Nephron progenitor cell (in vitro differentiated cells): ENCODE measurements at regions not wholly inside any gene's neighbourhood (a gene's known extent, or its start where the extent isn't known, plus 50 kb on each side); places are given as distances from the start of the nearest gene placed in this dataset.

Source experiments
- DNase-seq: peaks from one replicate; pipeline ENCODE4 v3.0.0; 2021
- H3K27ac Mint-ChIP-seq: 2 replicates; pipeline ENCODE4 v1.8.0; 2021; ENCODE audit warnings: mild to moderate bottlenecking, moderate library complexity, mixed read lengths
- H3K27me3 Mint-ChIP-seq: 2 replicates; pipeline ENCODE4 v1.8.0; 2021; ENCODE audit warnings: mild to moderate bottlenecking, low read depth, mixed read lengths; ENCODE audit not compliant: poor library complexity
- H3K36me3 Mint-ChIP-seq: 2 replicates; pipeline ENCODE4 v1.8.0; 2021; ENCODE audit warnings: low read depth, mixed read lengths
- H3K4me1 Mint-ChIP-seq: 2 replicates; pipeline ENCODE4 v1.8.0; 2021; ENCODE audit warnings: mixed read lengths
- H3K4me3 Mint-ChIP-seq: 2 replicates; pipeline ENCODE4 v1.8.0; 2021; ENCODE audit warnings: mild to moderate bottlenecking, moderate library complexity, mixed read lengths
- H3K9me3 Mint-ChIP-seq: 2 replicates; pipeline ENCODE4 v1.8.0; 2021; ENCODE audit warnings: mild to moderate bottlenecking, moderate library complexity, mixed read lengths
- CTCF ChIP-seq: fragments of 200-600 bp; sonication (generic); IDR thresholded peaks from 2 replicates; pipeline ENCODE4 v1.5.0; 2021; ENCODE audit warnings: antibody characterized with exemption

DNA sequence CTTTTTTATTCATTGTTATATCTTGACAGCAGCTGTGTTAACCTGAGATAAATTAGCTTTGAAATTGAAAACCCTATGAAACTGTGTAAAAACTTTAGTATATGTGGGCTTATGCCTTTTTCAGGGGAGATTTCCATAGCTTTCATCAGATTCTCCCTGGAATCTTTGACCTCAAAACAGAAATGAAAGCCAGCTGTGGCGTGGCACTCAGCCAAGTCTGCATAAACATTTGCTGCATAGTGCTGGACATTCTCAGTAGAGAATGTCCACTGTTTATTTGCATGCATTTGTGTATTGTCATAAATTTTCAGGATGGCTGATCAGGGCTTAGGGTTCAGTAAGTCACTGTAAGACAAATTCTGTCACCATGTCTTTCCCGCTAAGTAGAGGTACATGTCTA lies 115.3 kb upstream of the NAP1L1 start:
- no peak overlapping the region for H3K4me3 Mint-ChIP-seq
- H3K36me3 Mint-ChIP-seq: peaks cover 6% of the 10 kb centered on the region
- peaks cover 43% of the 10 kb centered on the region for H3K9me3 Mint-ChIP-seq
- H3K27ac Mint-ChIP-seq: no peak overlapping the region
- DNase-seq: no peak
- H3K4me1 Mint-ChIP-seq: peaks cover 3% of the 10 kb centered on the region
- H3K27me3 Mint-ChIP-seq: peaks cover 3% of the 10 kb centered on the region
- TF ChIP-seq CTCF: no peak

GRCh38 chr12:76198839-76199238 lies 114.4 kb upstream of the NAP1L1 start:
- Mint-ChIP-seq H3K4me3 (no peak overlapping the region), H3K27me3 (peaks cover 3% of the 10 kb centered on the region), H3K4me1 (peaks cover 13% of the 10 kb centered on the region), H3K36me3 (peaks cover 6% of the 10 kb centered on the region), H3K9me3 (peaks cover 43% of the 10 kb centered on the region), H3K27ac (no peak overlapping the region)
- TF ChIP-seq CTCF: no peak
- no peak for DNase-seq

DNA sequence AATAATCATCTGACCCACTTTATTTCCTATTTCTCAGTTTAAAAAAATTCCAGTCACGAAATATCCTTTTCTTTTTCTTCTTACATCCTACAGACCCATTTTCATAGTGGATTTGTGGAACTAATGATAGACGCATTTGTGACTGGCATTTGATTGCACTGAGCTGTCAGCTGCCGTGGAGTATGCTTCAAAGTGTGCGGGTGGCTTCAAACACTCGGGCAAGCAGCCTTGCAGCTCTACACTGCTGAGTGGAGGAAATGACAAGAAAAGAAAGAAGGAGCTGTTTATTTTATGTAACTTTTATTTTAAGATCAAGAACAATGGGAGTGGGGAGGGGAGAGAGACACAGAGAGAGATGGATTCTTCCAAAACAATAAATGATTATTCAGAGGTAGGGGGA lies 112.8 kb upstream of the NAP1L1 start:
- Mint-ChIP-seq H3K36me3 (peaks cover 6% of the 10 kb centered on the region), H3K4me1 (peaks cover 18% of the 10 kb centered on the region), H3K27ac (no peak overlapping the region), H3K27me3 (peaks cover 2% of the 10 kb centered on the region), H3K4me3 (no peak overlapping the region), H3K9me3 (peaks cover 34% of the 10 kb centered on the region)
- no peak for DNase-seq
- no peak for TF ChIP-seq CTCF

- H3K4me3 Mint-ChIP-seq: no peak overlapping the region
- TF ChIP-seq CTCF: no peak
- peaks cover 28% of the 10 kb centered on the region for H3K9me3 Mint-ChIP-seq
- no peak for DNase-seq
- no peak overlapping the region for H3K27ac Mint-ChIP-seq
- H3K4me1 Mint-ChIP-seq: peaks cover 18% of the 10 kb centered on the region
- peaks cover 6% of the 10 kb centered on the region for H3K36me3 Mint-ChIP-seq
- H3K27me3 Mint-ChIP-seq: peaks cover 2% of the 10 kb centered on the region
Measured at GRCh38 chr12:76195920-76196319, 111.4 kb upstream of the NAP1L1 start.

DNA sequence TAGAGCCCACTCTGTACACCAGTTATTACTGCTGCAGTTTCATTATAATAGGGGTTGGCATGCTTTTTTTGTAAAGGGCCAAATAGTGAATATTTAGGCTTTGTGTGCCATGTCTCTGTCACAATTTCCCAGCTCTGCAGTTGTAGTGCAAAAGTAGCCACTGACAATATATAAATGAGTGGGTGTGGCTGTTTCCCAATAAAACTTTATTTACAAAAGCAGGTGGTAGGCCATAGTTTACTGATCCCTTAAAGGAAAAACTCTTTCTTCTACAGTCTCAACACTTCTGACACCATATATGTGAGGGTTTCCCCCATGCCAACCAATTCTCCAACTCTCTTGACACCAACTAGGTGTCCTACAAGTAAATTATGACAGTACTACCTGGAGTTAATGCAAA lies 110.2 kb upstream of the NAP1L1 start:
- H3K36me3 Mint-ChIP-seq: peaks cover 6% of the 10 kb centered on the region
- peaks cover 2% of the 10 kb centered on the region for H3K27me3 Mint-ChIP-seq
- TF ChIP-seq CTCF: no peak
- H3K4me3 Mint-ChIP-seq: no peak overlapping the region
- DNase-seq: no peak
- peaks cover 19% of the 10 kb centered on the region for H3K9me3 Mint-ChIP-seq
- peaks cover 18% of the 10 kb centered on the region for H3K4me1 Mint-ChIP-seq
- H3K27ac Mint-ChIP-seq: no peak overlapping the region

DNA sequence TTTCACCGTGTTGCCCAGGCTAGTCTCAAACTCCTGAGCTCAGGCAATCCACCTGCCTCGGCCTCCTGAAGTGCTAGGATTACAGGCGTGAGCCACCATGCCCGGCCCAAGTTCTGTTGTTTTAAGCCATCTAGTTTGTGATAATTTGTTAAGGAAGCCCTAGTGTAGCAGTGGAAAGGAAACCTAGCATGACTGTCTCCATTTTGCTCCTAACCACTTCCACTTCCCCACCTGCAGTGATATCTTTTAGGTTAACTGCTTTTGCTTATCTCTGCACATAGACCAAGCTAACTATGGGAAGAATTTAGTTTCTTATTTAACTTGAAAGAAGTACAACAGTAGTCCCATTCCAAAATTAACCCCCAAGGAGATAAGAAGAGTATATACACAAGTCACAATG lies 109.5 kb upstream of the NAP1L1 start:
- Mint-ChIP-seq H3K4me1 (peaks cover 18% of the 10 kb centered on the region), H3K9me3 (peaks cover 11% of the 10 kb centered on the region), H3K27me3 (peaks cover 2% of the 10 kb centered on the region), H3K4me3 (no peak overlapping the region), H3K27ac (peak overlapping the region; percentile 36), H3K36me3 (peaks cover 5% of the 10 kb centered on the region)
- DNase-seq: no peak
- no peak for TF ChIP-seq CTCF
